Hepatocyte (in vitro differentiated cells): ENCODE measurements at regions not wholly inside any gene's neighbourhood (a gene's known extent, or its start where the extent isn't known, plus 50 kb on each side); places are given as distances from the start of the nearest gene placed in this dataset.
A peak's percentile ranks its signal among the peaks of the same experiment; 100 is the strongest.

Source experiments
- DNase-seq: peaks from one replicate; pipeline ENCODE4 v3.0.0-alpha.2; 2016; ENCODE audit warnings: low spot score
- H2AFZ ChIP-seq: fragments of 200-600 bp; sonication (generic); 2 replicates; pipeline ENCODE4 v1.6.0; 2016; ENCODE audit warnings: antibody characterized with exemption, mild to moderate bottlenecking
- H3K27ac ChIP-seq: fragments of 200-600 bp; sonication (generic); 2 replicates; pipeline ENCODE4 v1.5.1; 2016; ENCODE audit warnings: mild to moderate bottlenecking
- H3K27me3 ChIP-seq: fragments of 200-600 bp; sonication (generic); 2 replicates; pipeline ENCODE4 v1.6.1; 2016
- H3K36me3 ChIP-seq: fragments of 200-600 bp; sonication (generic); replicated peaks from 2 replicates; pipeline ENCODE4 v1.5.1; 2016; ENCODE audit warnings: low read depth; ENCODE audit not compliant: insufficient read depth
- H3K4me1 ChIP-seq: fragments of 200-600 bp; sonication (generic); 2 replicates; pipeline ENCODE4 v1.5.1; 2016; ENCODE audit warnings: mild to moderate bottlenecking, moderate library complexity; ENCODE audit not compliant: insufficient read depth
- H3K4me2 ChIP-seq: fragments of 200-600 bp; sonication (generic); 2 replicates; pipeline ENCODE4 v1.6.0; 2016
- H3K4me3 ChIP-seq: fragments of 200-600 bp; sonication (generic); 2 replicates; pipeline ENCODE4 v1.5.1; 2016; ENCODE audit warnings: mild to moderate bottlenecking
- H3K79me2 ChIP-seq: fragments of 200-600 bp; sonication (generic); 2 replicates; pipeline ENCODE4 v1.6.0; 2017; ENCODE audit warnings: mild to moderate bottlenecking
- H3K9me2 ChIP-seq: fragments of 200-600 bp; sonication (generic); replicated peaks from 2 replicates; pipeline ENCODE4 v1.6.0; 2017; ENCODE audit warnings: mild to moderate bottlenecking; ENCODE audit not compliant: insufficient read depth
- H3K9me3 ChIP-seq: fragments of 200-600 bp; sonication (generic); 2 replicates; pipeline ENCODE4 v1.5.1; 2016; ENCODE audit warnings: low read depth, mild to moderate bottlenecking
- H4K20me1 ChIP-seq: fragments of 200-600 bp; sonication (generic); 2 replicates; pipeline ENCODE4 v1.6.0; 2016; ENCODE audit warnings: mild to moderate bottlenecking; ENCODE audit not compliant: insufficient read depth, poor library complexity, severe bottlenecking
- CTCF ChIP-seq: fragments of 200-600 bp; sonication (generic); IDR thresholded peaks from 2 replicates; pipeline ENCODE4 v1.5.1; 2016; ENCODE audit warnings: antibody characterized with exemption, mild to moderate bottlenecking; ENCODE audit not compliant: poor library complexity
- EZH2 ChIP-seq: fragments of 200-600 bp; sonication (generic); IDR thresholded peaks from 2 replicates; pipeline ENCODE4 v1.6.1; 2016; ENCODE audit warnings: antibody characterized with exemption, mild to moderate bottlenecking, borderline replicate concordance
- EZH2phosphoT487 ChIP-seq: fragments of 200-600 bp; sonication (generic); IDR thresholded peaks from one replicate; pipeline ENCODE4 v1.6.1; 2018; ENCODE audit warnings: antibody characterized with exemption, mild to moderate bottlenecking, low read depth, moderate library complexity; ENCODE audit not compliant: unreplicated experiment, severe bottlenecking
- WGBS: methylation state at CpG from one replicate; pipeline ENCODE4 v1.1.6; 2016; ENCODE audit warnings: low lambda C conversion rate; ENCODE audit errors: missing lambda C conversion rate; 5-methylcytosine and 5-hydroxymethylcytosine counted together

GRCh38 chr15:98420837-98421236 is 227.5 kb upstream of the IGF1R start:
- Histone ChIP-seq H3K4me2 (no peak overlapping the region), H3K9me2 (no peaks in the 10 kb centered on the region), H3K27me3 (peaks cover 33% of the 10 kb centered on the region), H3K79me2 (no peaks in the 10 kb centered on the region), H2AFZ (no peak overlapping the region), H3K27ac (no peak overlapping the region), H4K20me1 (no peaks in the 10 kb centered on the region), H3K9me3 (no peaks in the 10 kb centered on the region), H3K4me1 (no peaks in the 10 kb centered on the region), H3K36me3 (no peaks in the 10 kb centered on the region), H3K4me3 (no peak overlapping the region)
- no peak for TF ChIP-seq EZH2
- no peak for TF ChIP-seq CTCF
- TF ChIP-seq EZH2phosphoT487, result no peak
- 92% methylated on average over 8 of the region's 8 CpGs for WGBS
- no peak for DNase-seq

GRCh38 chr15:98421419-98422129 is 226.8 kb upstream of the IGF1R start:
- Histone ChIP-seq H3K27ac (no peak overlapping the region), H2AFZ (no peak overlapping the region), H3K27me3 (peaks cover 40% of the 10 kb centered on the region), H3K9me2 (no peaks in the 10 kb centered on the region), H4K20me1 (no peaks in the 10 kb centered on the region), H3K36me3 (no peaks in the 10 kb centered on the region), H3K4me1 (no peaks in the 10 kb centered on the region), H3K9me3 (no peaks in the 10 kb centered on the region), H3K4me2 (peak overlapping the region; percentile 74), H3K79me2 (no peaks in the 10 kb centered on the region), H3K4me3 (no peak overlapping the region)
- WGBS, result 14% methylated on average over 62 of the region's 62 CpGs
- TF ChIP-seq EZH2 (no peak), CTCF (peak; percentile 99), EZH2phosphoT487 (no peak)
- DNase-seq, result peak; percentile 84

GRCh38 chr15:98422130-98422478 is 226.2 kb upstream of the IGF1R start:
- no peaks in the 10 kb centered on the region for H3K9me3 ChIP-seq
- peaks cover 46% of the 10 kb centered on the region for H3K27me3 ChIP-seq
- no peaks in the 10 kb centered on the region for H3K36me3 ChIP-seq
- TF ChIP-seq CTCF, result no peak
- no peak for TF ChIP-seq EZH2phosphoT487
- TF ChIP-seq EZH2, result no peak
- H3K79me2 ChIP-seq, result no peaks in the 10 kb centered on the region
- H3K4me1 ChIP-seq, result no peaks in the 10 kb centered on the region
- peak overlapping the region; percentile 74 for H3K4me2 ChIP-seq
- no peak overlapping the region for H3K4me3 ChIP-seq
- H3K9me2 ChIP-seq, result no peaks in the 10 kb centered on the region
- WGBS, result 26% methylated on average over 13 of the region's 13 CpGs
- H4K20me1 ChIP-seq, result no peaks in the 10 kb centered on the region
- H2AFZ ChIP-seq, result no peak overlapping the region
- H3K27ac ChIP-seq, result no peak overlapping the region
- DNase-seq, result no peak
